GM19025 (cell line): ENCODE measurements at regions not wholly inside any gene's neighbourhood (a gene's known extent, or its start where the extent isn't known, plus 50 kb on each side); places are given as distances from the start of the nearest gene placed in this dataset.
"Not testable (repeated sequence)": the region's sequence is repeated elsewhere in the genome, so short reads cannot be mapped to it uniquely, and the experiment has no call there.

ENCODE experiments used
- ATAC-seq: cut with Tn5 transposase; IDR thresholded peaks from one replicate; pipeline ENCODE4 v1.9.1; 2021; ENCODE audit warnings: mild to moderate bottlenecking, low read depth, moderate library complexity; ENCODE audit not compliant: unreplicated experiment

GRCh38 chr21:21845901-21846300, 847.7 kb downstream of the NCAM2 start:
- no peak for ATAC-seq

DNA sequence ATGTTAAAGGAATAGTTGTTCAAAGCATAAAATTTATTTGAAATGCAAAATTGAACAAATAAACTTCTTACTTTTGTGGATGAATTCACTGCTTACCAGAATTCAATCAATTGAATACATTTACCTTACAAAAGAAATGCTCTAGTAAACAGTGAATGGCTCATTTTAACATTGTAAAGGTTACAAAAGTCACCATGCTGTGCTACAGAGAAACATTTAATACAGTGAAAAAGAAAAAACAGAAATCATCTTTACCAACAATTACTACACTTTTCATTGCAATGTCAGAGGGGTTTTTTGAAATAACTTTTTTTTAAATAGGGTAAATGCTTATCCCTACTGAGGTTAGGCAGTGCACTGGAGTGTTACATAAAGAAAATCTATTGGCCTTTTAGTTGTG, 853.0 kb downstream of the NCAM2 start:
- ATAC-seq: no peak

GRCh38 chr21:21851657-21852056, 853.4 kb downstream of the NCAM2 start:
- ATAC-seq: no peak

- ATAC-seq: no peak
Observed at GRCh38 chr21:21858502-21859334, 860.5 kb downstream of the NCAM2 start.

DNA sequence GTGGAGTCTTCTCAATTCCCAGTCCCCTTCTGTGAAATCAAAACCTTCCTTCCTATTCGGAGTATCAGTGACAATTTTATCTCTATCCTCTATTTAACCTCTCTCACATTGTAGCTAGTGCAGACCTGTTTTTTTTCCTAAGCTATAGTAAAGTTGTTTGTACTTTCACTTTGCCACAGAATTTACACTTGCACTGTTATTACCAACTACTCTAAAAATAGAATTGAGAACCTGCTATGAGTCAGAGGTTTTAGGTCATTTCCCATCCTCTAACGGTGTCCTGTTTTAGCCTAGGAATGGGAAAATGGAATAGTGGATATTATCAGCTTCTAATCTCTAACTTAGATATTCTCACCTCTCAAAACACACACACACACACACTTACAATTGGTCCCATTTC, 862.7 kb downstream of the NCAM2 start:
- no peak for ATAC-seq

DNA sequence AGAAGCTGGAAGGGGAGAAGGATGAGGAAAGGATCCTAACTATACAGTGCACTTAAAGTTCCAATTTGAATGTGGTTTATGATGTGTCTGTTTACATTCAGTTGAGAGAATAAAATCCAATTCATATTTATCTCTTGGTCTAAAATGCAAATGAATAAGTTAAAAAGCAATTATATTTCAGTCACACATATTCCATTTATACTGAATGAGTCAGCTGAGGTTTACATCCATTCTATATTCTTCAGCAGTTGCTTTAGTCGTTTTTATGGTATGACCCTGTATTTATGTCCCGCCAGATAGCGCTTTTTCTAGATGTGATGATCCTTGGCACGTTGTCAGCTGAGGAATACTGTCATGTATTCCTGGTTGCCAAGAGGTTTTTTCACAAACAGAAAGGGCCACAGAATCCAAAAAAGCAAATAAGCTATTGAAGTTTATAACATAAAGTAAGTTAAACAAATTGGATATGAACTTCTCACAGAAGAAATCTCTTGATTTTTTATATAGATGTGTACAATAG, 866.2 kb downstream of the NCAM2 start:
- ATAC-seq: no peak

DNA sequence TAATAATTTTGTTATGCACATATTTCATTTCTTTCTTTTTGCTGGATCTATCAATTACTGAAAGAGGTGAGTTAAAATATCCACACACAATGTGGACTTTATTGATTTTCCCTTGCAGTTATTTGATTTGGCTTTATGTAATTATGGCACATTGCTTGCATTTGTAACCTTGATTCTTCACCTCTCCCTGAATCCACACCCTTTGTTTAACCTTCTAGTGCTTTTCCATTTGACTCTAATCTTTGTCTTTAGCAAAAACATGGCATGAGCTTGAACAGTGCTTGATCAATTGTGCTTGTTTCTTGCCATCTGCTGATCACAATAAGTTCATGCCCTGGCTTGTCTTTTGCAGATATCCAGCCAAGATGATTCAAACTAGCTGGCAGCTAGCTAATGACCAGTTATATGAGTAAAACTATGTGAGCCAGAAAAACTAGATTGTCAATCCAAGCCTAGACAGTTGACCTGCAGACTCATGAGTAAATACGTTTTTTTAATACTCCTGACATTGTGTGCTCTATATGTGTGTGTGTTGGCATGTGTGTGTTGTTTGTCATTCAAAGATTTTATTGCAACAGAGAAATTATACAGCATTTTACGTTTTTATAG, 899.2 kb downstream of the NCAM2 start:
- no peak for ATAC-seq

DNA sequence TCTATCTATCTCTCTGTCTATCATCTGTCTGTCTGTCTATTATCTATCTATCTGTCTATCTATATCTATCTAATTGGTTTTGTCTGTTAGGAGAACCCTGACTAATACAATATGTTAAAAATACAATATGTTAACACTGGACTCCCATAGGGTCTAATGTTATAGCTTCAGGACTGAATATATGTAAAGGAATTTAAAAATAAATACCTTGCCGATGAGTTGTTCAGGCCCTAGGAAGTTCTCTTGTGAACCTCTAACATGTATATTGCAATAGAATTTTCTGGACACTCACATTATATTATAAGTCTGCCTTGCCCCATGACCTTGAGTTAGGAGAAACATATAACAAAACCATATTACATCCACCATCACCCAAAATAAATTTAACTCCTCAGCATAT, 900.6 kb downstream of the NCAM2 start:
- ATAC-seq: no peak

GRCh38 chr21:21902416-21902815, 904.2 kb downstream of the NCAM2 start:
- not testable (repeated sequence) for ATAC-seq

DNA sequence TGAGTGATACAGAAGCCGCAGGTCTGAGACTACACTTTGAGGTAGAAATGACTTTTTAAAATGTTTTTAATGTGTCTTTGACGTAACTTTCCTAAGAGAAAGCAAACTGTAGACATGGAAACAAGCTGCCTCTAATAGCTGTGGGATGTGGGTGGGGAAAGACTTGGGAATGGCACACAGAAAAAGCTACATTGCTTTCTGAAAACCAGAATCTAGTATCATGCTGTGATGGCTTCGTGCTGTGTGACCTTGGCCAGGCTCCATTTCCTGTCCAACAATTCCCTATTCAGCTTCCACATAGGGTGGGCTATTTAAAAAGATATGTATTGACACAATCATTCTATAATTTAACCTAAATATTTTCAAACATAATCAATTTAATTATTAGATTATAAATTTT, 909.1 kb downstream of the NCAM2 start:
- no peak for ATAC-seq

GRCh38 chr21:21915816-21916215, 917.6 kb downstream of the NCAM2 start:
- no peak for ATAC-seq

DNA sequence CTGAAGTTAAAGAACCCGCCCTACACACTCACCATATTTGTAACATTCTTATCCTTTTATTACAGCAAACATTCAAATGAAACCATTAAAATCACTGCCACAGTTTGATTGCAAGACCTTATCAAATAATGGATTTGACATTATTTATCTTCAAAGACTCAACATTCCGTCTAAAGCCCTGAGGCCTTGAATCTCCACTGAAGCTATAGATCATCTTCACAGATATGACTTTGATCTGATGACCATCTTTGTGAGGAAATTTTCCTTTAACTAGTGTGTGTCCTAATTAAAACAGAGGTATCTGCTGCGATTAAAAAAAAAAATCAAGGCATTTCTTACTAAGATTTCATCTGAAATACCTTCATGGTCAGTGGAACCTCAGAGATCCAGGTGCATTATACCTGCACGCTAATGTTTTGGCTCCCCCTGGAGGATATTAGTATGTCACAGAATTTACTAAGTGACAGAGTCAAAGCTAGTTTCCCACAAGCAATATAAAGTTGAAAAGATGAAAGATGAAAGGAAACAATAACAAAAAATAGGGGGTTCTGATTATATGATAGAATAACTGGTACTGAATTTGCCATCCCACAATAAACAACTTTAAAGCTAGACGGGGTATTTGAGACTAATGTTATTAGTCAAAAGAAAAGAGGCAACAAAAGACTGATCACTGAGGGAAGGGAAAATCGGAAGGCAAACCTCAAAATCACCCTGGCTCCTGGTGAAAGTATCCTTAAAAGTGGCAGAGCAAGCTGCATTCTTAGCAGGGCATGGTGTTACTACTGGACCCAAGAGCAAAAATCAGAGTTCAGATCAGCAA, 923.4 kb downstream of the NCAM2 start:
- ATAC-seq: no peak

GRCh38 chr21:21929226-21929625, 931.0 kb downstream of the NCAM2 start:
- no peak for ATAC-seq

DNA sequence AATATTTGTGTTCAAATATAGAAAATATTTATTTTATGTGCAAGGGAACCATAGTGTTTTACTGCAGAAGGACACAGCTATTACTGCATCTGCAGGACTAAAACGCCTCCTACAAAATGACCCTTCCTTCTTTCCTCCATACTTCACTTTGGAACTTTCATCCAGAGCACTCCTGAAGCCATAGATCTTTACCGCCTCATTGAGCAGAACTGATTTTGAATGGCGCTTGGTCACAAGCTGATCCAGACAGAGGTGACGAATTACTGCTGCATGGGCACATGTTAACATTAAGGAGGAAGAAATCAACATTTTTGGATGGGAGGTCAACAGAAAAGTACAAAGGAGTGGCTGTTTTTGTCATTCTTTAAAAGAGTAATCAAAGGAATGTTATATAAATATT, 931.6 kb downstream of the NCAM2 start:
- ATAC-seq: no peak

DNA sequence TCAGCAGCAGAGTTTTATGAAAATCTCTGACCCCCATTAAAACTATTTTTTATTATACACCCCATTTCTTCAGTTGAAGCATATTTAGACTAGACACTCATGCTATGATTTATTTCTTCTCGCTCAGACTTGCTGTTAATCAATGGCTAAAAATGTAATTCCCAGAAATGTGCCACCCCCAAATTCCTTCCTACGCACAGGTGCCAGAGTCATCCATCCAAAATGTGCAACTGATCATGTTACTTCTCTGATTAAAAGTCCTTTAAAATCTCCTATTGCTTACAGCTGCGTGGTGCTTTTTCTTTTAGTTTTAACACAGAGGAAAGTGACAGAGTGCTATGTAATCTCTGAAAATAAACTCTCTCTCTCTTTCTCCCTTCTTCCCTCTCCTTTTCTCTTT, 954.4 kb downstream of the NCAM2 start:
- ATAC-seq: no peak

- no peak for ATAC-seq
Observed at GRCh38 chr21:21955204-21955603, 957.0 kb downstream of the NCAM2 start.

GRCh38 chr21:21957490-21957889, 959.3 kb downstream of the NCAM2 start:
- ATAC-seq: no peak

- no peak for ATAC-seq
Observed at GRCh38 chr21:21963911-21964310, 965.7 kb downstream of the NCAM2 start.

- no peak for ATAC-seq
Observed at GRCh38 chr21:21968810-21969209, 970.6 kb downstream of the NCAM2 start.

- ATAC-seq: no peak
Observed at GRCh38 chr21:21969211-21969610, 971.0 kb downstream of the NCAM2 start.

DNA sequence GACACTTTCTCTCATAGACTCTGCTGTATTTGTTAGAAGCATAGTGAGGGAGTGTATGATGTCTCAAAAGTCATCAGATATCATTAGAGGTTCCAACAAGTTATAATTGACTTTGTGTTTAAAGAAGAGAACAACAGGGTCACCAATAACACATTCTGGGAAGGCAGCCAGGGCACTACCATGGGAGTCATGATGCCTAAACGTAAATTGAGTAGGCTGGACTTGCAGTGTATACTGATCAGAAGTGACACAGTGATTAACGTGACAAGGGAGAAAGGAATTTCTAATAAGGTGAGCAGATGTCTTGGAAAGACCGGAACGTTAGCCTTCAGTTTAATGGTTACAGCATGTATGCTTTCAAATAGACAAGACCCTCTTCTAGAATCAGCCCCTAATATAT, 973.2 kb downstream of the NCAM2 start:
- no peak for ATAC-seq
